ENCODE measurements at regions not wholly inside any gene's neighbourhood (a gene's known extent, or its start where the extent isn't known, plus 50 kb on each side); places are given as distances from the start of the nearest gene placed in this dataset.

DNA sequence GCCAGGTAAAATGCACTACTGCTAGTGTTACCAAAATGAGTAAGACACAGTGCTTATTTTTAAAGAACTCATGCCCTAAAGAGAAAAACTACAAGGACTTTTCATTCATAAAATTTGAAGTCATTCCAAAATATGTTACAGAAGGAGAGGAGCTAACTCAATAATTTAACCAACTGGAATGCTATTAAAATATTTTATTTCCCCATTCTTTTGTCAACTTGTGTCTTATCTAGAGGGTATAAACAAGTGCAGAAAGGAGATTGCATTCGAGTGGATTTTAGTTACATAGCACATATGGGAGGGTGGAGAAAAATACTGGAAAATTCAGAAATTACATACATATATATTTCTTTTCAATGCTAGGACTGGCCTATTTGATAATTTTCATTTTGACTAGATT lies 131.0 kb upstream of the IRS2 start:
- intact Hi-C loops (cut with DNase I; ENCODE audit: low total_unique reads): no loop called here
- Histone ChIP-seq H3K4me1 (no peaks in the 10 kb centered on the region), H3K27ac (no peak overlapping the region), H3K36me3 (ENCODE audit: low read depth, missing control alignments) (no peaks in the 10 kb centered on the region), H3K9me3 (no peaks in the 10 kb centered on the region), H3K27me3 (no peaks in the 10 kb centered on the region), H3K4me3 (no peak overlapping the region)
- DNase-seq: no peak
- TF ChIP-seq POLR2A (IDR thresholded peaks at IDR 0.05): no peak
- TF ChIP-seq, protein P1, sequence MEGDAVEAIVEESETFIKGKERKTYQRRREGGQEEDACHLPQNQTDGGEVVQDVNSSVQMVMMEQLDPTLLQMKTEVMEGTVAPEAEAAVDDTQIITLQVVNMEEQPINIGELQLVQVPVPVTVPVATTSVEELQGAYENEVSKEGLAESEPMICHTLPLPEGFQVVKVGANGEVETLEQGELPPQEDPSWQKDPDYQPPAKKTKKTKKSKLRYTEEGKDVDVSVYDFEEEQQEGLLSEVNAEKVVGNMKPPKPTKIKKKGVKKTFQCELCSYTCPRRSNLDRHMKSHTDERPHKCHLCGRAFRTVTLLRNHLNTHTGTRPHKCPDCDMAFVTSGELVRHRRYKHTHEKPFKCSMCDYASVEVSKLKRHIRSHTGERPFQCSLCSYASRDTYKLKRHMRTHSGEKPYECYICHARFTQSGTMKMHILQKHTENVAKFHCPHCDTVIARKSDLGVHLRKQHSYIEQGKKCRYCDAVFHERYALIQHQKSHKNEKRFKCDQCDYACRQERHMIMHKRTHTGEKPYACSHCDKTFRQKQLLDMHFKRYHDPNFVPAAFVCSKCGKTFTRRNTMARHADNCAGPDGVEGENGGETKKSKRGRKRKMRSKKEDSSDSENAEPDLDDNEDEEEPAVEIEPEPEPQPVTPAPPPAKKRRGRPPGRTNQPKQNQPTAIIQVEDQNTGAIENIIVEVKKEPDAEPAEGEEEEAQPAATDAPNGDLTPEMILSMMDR (IDR thresholded peaks at IDR 0.05): no peak
- 0 to 39% methylated on average over 1 of the region's 1 CpG for WGBS, 2 donors

DNA sequence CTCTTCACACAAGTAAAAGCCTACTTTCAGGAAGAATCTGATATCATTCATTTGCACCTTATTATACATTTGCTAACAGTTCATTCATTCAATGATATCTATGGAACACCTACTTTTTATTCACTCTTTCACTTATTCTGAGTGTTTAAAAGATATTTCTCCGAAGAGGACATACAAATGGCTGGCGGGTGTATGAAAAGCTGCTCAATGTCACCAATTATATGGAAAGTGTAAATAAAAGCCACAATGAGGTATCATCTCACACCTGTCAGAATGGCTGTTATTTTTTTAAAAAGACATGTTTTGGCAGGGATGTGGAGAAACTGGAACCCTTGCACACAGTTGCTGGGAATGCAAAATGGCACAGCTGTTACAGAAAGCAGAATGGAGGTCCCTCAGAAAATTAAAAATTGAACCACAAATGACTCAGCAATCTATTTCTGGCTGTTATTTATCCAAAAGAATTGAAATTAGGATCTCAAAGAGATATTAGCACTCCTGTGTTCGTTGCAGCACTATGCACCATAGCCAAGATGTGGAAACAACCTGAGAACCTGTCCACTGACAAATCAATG lies 127.6 kb upstream of the IRS2 start:
- Histone ChIP-seq H3K36me3 (ENCODE audit: low read depth, missing control alignments) (no peaks in the 10 kb centered on the region), H3K4me1 (no peaks in the 10 kb centered on the region), H3K27me3 (no peaks in the 10 kb centered on the region), H3K27ac (no peak overlapping the region), H3K4me3 (no peak overlapping the region), H3K9me3 (no peaks in the 10 kb centered on the region)
- WGBS, 2 donors: 53 to 68% methylated on average over 3 of the region's 3 CpGs
- no peak for DNase-seq
- intact Hi-C loops (cut with DNase I; ENCODE audit: low total_unique reads): no loop called here
- TF ChIP-seq, protein P1 (IDR thresholded peaks at IDR 0.05): no peak
- no peak for TF ChIP-seq POLR2A (IDR thresholded peaks at IDR 0.05)

DNA sequence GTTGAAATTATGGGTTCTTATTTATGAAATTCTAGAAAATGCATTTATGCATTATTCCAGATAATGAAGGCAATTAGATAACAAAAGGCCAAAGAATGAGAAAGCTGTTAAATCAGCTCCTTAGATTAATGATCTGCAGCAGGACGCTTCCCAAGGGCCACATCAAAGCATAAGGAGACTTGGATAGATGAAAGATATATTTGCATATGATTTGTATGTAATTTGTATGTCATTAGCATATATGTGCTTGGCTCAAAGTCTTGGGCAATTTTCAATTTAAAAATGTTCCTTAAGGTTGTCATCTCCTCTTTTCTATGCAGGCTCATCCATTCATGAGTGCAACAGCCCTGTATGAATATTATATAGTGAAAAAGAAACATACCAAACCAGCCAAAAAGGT lies 126.8 kb upstream of the IRS2 start:
- TF ChIP-seq POLR2A (IDR thresholded peaks at IDR 0.05): no peak
- TF ChIP-seq, protein P1 (IDR thresholded peaks at IDR 0.05): no peak
- 83 to 90% methylated on average over 1 of the region's 1 CpG for WGBS, 2 donors
- DNase-seq: no peak

DNA sequence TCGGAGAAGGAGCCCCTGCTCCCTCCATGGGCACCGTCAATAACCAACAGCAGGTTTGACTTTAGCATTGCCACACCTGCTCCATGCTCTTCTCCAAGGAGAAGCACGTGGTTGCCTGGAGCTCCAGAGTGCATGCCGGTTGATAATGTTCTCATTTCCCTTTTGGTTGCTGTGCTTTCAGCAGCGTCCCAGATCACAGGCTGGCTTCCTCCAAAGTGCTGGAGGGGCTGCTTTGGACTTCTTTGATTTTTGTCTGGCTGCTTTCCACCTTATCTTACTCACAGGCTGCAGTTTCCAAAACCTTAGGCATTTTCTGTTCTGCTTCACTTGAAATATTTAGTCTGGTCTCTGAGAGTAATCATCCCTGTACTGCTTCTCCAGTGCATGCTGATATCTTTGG lies 123.8 kb upstream of the IRS2 start:
- DNase-seq: no peak
- Histone ChIP-seq H3K4me3 (no peak overlapping the region), H3K27me3 (no peaks in the 10 kb centered on the region), H3K36me3 (ENCODE audit: low read depth, missing control alignments) (no peaks in the 10 kb centered on the region), H3K9me3 (no peaks in the 10 kb centered on the region), H3K27ac (no peak overlapping the region), H3K4me1 (no peaks in the 10 kb centered on the region)
- TF ChIP-seq, protein P1 (IDR thresholded peaks at IDR 0.05): no peak
- no peak for TF ChIP-seq POLR2A (IDR thresholded peaks at IDR 0.05)
- intact Hi-C loops (cut with DNase I; ENCODE audit: low total_unique reads): no loop called here
- WGBS, 2 donors: 45 to 73% methylated on average over 5 of the region's 5 CpGs

More for the DNA sequence above, 126.8 kb upstream of the IRS2 start:
- Histone ChIP-seq H3K27me3 (no peaks in the 10 kb centered on the region), H3K4me1 (no peaks in the 10 kb centered on the region), H3K27ac (no peak overlapping the region), H3K9me3 (no peaks in the 10 kb centered on the region), H3K4me3 (no peak overlapping the region), H3K36me3 (ENCODE audit: low read depth, missing control alignments) (no peaks in the 10 kb centered on the region)
- intact Hi-C loops (cut with DNase I; ENCODE audit: low total_unique reads): no loop called here

DNA sequence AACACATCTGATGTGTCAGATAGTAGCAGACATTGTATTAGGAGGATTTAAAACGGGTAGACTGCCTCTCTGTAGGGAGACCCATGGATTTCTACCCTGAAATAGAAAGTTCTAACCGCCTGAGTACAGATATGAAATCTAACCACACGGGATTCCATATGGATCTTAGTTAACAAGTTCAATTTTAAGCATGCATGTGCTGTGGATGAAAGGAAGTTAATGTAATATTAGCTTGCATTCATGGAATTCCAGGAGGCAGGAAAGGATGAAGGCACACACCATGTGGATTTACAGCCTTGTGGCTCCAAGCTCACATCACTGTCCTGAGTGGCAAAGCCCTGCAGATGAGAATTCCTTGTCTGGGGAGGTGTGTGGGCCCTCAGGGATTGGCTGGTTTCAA lies 120.6 kb upstream of the IRS2 start:
- Histone ChIP-seq H3K36me3 (ENCODE audit: low read depth, missing control alignments) (no peaks in the 10 kb centered on the region), H3K4me3 (no peak overlapping the region), H3K4me1 (no peaks in the 10 kb centered on the region), H3K27ac (no peak overlapping the region), H3K9me3 (no peaks in the 10 kb centered on the region), H3K27me3 (no peaks in the 10 kb centered on the region)
- intact Hi-C loops (cut with DNase I; ENCODE audit: low total_unique reads): no loop called here
- WGBS, 2 donors: 75 to 81% methylated on average over 3 of the region's 3 CpGs
- TF ChIP-seq POLR2A (IDR thresholded peaks at IDR 0.05): no peak
- TF ChIP-seq, protein P1 (IDR thresholded peaks at IDR 0.05): no peak
- DNase-seq: no peak
